GM12878 (cell line): ENCODE measurements at regions not wholly inside any gene's neighbourhood (a gene's known extent, or its start where the extent isn't known, plus 50 kb on each side); places are given as distances from the start of the nearest gene placed in this dataset.

ENCODE experiments used
- ATAC-seq: fragments of 200-7000 bp; cut with Tn5 transposase; 3 replicates; pipeline ENCODE4 v1.9.1; 2020; ENCODE audit warnings: mild to moderate bottlenecking, moderate library complexity
- BruUV-seq: library from RNA; stranded (reverse); fragments of 400-500 nt; replicated peaks from 2 replicates; lab custom pipeline; 2021; lab: Mats Ljungman, UMichigan
- CTCF ChIA-PET: fragments of 300-600 bp; sonication (Branson Sonifier 250); formaldehyde crosslinking; extraction: SDS; loops from one replicate; lab custom pipeline; 2021; ENCODE audit warnings: inconsistent platforms; lab: Yijun Ruan, JAX
- POLR2A ChIA-PET: fragments of 350-600 bp; formaldehyde crosslinking; extraction: SDS; loops from one replicate; lab custom pipeline; 2021; ENCODE audit warnings: inconsistent platforms; lab: Charles Lee
- RAD21 ChIA-PET: fragments of 300-600 bp; sonication (Branson Sonifier 250); formaldehyde crosslinking; loops from one replicate; lab custom pipeline; 2023; ENCODE audit warnings: antibody characterized with exemption; ENCODE audit not compliant: unreplicated experiment; lab: Charles Lee
- SMC1A ChIA-PET: fragments of 300-600 bp; sonication (Branson Sonifier 250); formaldehyde crosslinking; loops from one replicate; lab custom pipeline; 2023; ENCODE audit not compliant: unreplicated experiment, uncharacterized antibody; lab: Charles Lee
- DNase-seq: peaks from one replicate; pipeline ENCODE4 v3.0.0-alpha.2; 2011; ENCODE audit warnings: low read depth, low spot score
- FAIRE-seq: peaks from 3 replicates; lab custom pipeline; 2011; peaks lifted over from hg19 to GRCh38; lab: Jason Lieb, UNC
- H2AFZ ChIP-seq: 2 replicates; pipeline ENCODE4 v1.6.0; 2011; ENCODE audit warnings: low read depth, low read length, control low read depth; ENCODE audit not compliant: control insufficient read depth
- H3K27ac ChIP-seq: 2 replicates; pipeline ENCODE4 v1.5.1; 2011; ENCODE audit warnings: control low read depth; ENCODE audit not compliant: control insufficient read depth, insufficient read depth
- H3K27me3 ChIP-seq, 2 experiments: replicated peaks in 1 of 2; 2 replicates each; pipeline versions ENCODE4 v1.6.0 to v1.6.1; 2011; ENCODE audit warnings: low read length in 1 of 2; ENCODE audit not compliant: control insufficient read depth in 2 of 2, insufficient read depth in 2 of 2
- H3K36me3 ChIP-seq, 2 experiments: 2 replicates each; pipeline ENCODE4 v1.5.1; 2011; ENCODE audit warnings: low read length in 1 of 2; ENCODE audit not compliant: control insufficient read depth in 2 of 2, insufficient read depth in 2 of 2
- H3K4me1 ChIP-seq: 2 replicates; pipeline ENCODE4 v1.6.1; 2011; ENCODE audit warnings: mild to moderate bottlenecking, low read length, moderate library complexity, mixed read lengths; ENCODE audit not compliant: control insufficient read depth, insufficient read depth
- H3K4me2 ChIP-seq: 2 replicates; pipeline ENCODE4 v1.6.0; 2011; ENCODE audit warnings: control low read depth; ENCODE audit not compliant: control insufficient read depth, insufficient read depth
- H3K4me3 ChIP-seq: fragments of 200-600 bp; sonication (generic); 2 replicates; pipeline ENCODE4 v1.5.1; 2016
- H3K79me2 ChIP-seq: 2 replicates; pipeline ENCODE4 v1.6.0; 2011; ENCODE audit warnings: low read length; ENCODE audit not compliant: control insufficient read depth, insufficient read depth
- H3K9ac ChIP-seq: 2 replicates; pipeline ENCODE4 v1.8.0; 2011; ENCODE audit warnings: low read length, control low read depth, mixed read lengths; ENCODE audit not compliant: control insufficient read depth, insufficient read depth
- H3K9me3 ChIP-seq: replicated peaks from 3 replicates; pipeline ENCODE4 v1.5.1; 2011; ENCODE audit warnings: mild to moderate bottlenecking, low read length; ENCODE audit not compliant: control insufficient read depth, insufficient read depth
- H4K20me1 ChIP-seq: 2 replicates; pipeline ENCODE4 v1.6.0; 2011; ENCODE audit not compliant: control insufficient read depth, insufficient read depth
- BACH1 ChIP-seq: fragments of 450-650 bp; IDR thresholded peaks from 2 replicates; pipeline ENCODE4 v1.6.1; 2017; ENCODE audit warnings: mild to moderate bottlenecking, borderline replicate concordance
- BCL3 ChIP-seq: IDR thresholded peaks from 2 replicates; pipeline ENCODE4 v1.6.1; 2011; ENCODE audit warnings: borderline replicate concordance, low read depth, mild to moderate bottlenecking, moderate library complexity, low read length; ENCODE audit not compliant: insufficient read depth, poor library complexity, severe bottlenecking
- CTCF ChIP-seq, 3 experiments: IDR thresholded peaks in 2 of 3; conservative IDR thresholded peaks in 1 of 3; 2 replicates each; pipeline ENCODE4 v1.5.1; 2011; ENCODE audit warnings: low read depth in 3 of 3, low read length in 3 of 3, mild to moderate bottlenecking in 3 of 3, control low read depth in 2 of 3, moderate library complexity in 2 of 3, inconsistent platforms in 1 of 3, mixed read lengths in 1 of 3; ENCODE audit not compliant: control insufficient read depth in 2 of 3, insufficient read depth in 1 of 3; ENCODE audit errors: extremely low read depth in 1 of 3
- IRF5 ChIP-seq: fragments of 450-650 bp; IDR thresholded peaks from 2 replicates; pipeline ENCODE4 v1.6.1; 2017; ENCODE audit warnings: borderline replicate concordance
- MXI1 ChIP-seq: fragments of 150-350 bp; IDR thresholded peaks from 2 replicates; pipeline ENCODE4 v1.6.1; 2011; ENCODE audit warnings: low read depth, mild to moderate bottlenecking, inconsistent platforms, low read length, improper control_type of control experiment
- RAD21 ChIP-seq: IDR thresholded peaks from 2 replicates; pipeline ENCODE4 v1.6.1; 2011; ENCODE audit warnings: mild to moderate bottlenecking, low read depth, low read length, moderate library complexity; ENCODE audit not compliant: insufficient read depth
- RBBP5 ChIP-seq: fragments of 200-600 bp; sonication (generic); conservative IDR thresholded peaks from 2 replicates; pipeline ENCODE4 v1.6.1; 2016
- SREBF1 ChIP-seq: IDR thresholded peaks from 2 replicates; pipeline ENCODE4 v1.6.1; 2012; ENCODE audit warnings: mild to moderate bottlenecking, low read length
- WRNIP1 ChIP-seq: IDR thresholded peaks from 2 replicates; pipeline ENCODE4 v1.6.1; 2011; ENCODE audit warnings: low read depth, low read length, improper control_type of control experiment, borderline replicate concordance
- ZNF274 ChIP-seq: IDR thresholded peaks from one replicate; pipeline ENCODE4 v1.8.0; 2011; ENCODE audit not compliant: insufficient read length, insufficient read depth
- ZZZ3 ChIP-seq: IDR thresholded peaks from 2 replicates; pipeline ENCODE4 v1.6.1; 2011; ENCODE audit warnings: low read depth; ENCODE audit not compliant: control insufficient read depth, insufficient read length
- WGBS: methylation state at CpG from one replicate; pipeline ENCODE4 v1.1.6; 2016; ENCODE audit warnings: low lambda C conversion rate; ENCODE audit not compliant: insufficient replicate concordance, insufficient coverage; ENCODE audit errors: missing lambda C conversion rate; 5-methylcytosine and 5-hydroxymethylcytosine counted together
- in situ Hi-C: fragments of 300-500 bp; cut with MboI; formaldehyde crosslinking; loops from 9 replicates; pipeline ENCODE4 v1.14.3; 2018; ENCODE audit warnings: mixed read lengths
- intact Hi-C: fragments of 100-400 bp; cut with micrococcal nuclease; formaldehyde crosslinking; loops from one replicate; pipeline ENCODE4 v1.14.2; 2022; ENCODE audit not compliant: unreplicated experiment
- TF ChIP-seq, protein P1 (sequence below): IDR thresholded peaks from 2 replicates; pipeline ENCODE4 v1.6.1; 2011; ENCODE audit warnings: mild to moderate bottlenecking, low read depth, low read length, moderate library complexity; ENCODE audit not compliant: insufficient replicate concordance
- TF ChIP-seq, protein P2 (sequence below): fragments of 450-650 bp; IDR thresholded peaks from 2 replicates; pipeline ENCODE4 v1.6.1; 2016; ENCODE audit warnings: mild to moderate bottlenecking

DNA sequence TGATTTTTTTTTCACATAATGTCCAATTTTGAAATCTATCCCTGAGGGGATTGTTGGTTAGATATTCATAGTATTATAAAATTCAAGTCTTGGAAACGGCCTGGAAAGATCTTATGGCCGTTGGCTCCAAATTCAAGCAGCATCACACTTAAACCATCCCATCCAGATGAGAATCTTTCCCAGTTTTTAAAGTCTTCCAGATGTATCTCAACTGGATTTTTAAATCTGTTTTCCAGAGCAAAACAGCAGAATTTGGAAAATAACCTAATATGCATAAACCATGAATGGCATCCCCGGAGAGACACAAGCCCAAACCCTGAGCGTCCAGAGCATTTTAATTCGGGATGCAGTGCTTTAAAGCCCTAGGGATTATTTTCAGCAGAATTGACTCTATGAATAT lies 208.2 kb upstream of the PRKCQ start:
- in situ Hi-C loops, result no loop called here
- no TSS peak for BruUV-seq

More for the DNA sequence above, 208.2 kb upstream of the PRKCQ start:
- TF ChIP-seq IRF5 (no peak), ZZZ3 (no peak), MXI1 (no peak), CTCF (IDR thresholded peaks at IDR 0.05 in 2 of 3, conservative IDR thresholded peaks at IDR 0.05 in 1 of 3; ENCODE audit: control insufficient read depth in 2 of 3, extremely low read depth in 1 of 3, insufficient read depth in 1 of 3, low read depth in 3 of 3, low read length in 3 of 3) (no peak), WRNIP1 (no peak), ZNF274 (no peak), BACH1 (no peak), RAD21 (no peak), SREBF1 (no peak), RBBP5 (no peak), BCL3 (no peak)
- TF ChIP-seq, protein P1, sequence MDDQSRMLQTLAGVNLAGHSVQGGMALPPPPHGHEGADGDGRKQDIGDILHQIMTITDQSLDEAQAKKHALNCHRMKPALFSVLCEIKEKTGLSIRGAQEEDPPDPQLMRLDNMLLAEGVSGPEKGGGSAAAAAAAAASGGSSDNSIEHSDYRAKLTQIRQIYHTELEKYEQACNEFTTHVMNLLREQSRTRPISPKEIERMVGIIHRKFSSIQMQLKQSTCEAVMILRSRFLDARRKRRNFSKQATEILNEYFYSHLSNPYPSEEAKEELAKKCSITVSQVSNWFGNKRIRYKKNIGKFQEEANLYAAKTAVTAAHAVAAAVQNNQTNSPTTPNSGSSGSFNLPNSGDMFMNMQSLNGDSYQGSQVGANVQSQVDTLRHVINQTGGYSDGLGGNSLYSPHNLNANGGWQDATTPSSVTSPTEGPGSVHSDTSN, result no peak
- TF ChIP-seq, protein P2, sequence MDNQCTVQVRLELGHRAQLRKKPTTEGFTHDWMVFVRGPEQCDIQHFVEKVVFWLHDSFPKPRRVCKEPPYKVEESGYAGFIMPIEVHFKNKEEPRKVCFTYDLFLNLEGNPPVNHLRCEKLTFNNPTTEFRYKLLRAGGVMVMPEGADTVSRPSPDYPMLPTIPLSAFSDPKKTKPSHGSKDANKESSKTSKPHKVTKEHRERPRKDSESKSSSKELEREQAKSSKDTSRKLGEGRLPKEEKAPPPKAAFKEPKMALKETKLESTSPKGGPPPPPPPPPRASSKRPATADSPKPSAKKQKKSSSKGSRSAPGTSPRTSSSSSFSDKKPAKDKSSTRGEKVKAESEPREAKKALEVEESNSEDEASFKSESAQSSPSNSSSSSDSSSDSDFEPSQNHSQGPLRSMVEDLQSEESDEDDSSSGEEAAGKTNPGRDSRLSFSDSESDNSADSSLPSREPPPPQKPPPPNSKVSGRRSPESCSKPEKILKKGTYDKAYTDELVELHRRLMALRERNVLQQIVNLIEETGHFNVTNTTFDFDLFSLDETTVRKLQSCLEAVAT, result no peak
- no peaks in the 10 kb centered on the region for H4K20me1 ChIP-seq
- no peak overlapping the region for H3K4me2 ChIP-seq
- POLR2A ChIA-PET, result interaction anchor here (0.6 kb wide), 1 partner anchor 737 kb away, joined by 3 read pairs; no protein-coding TSS in a partner anchor
- H3K27ac ChIP-seq, result no peak overlapping the region
- no peak for DNase-seq
- H3K4me1 ChIP-seq, result no peaks in the 10 kb centered on the region
- no peaks in the 10 kb centered on the region for H3K36me3 ChIP-seq
- RAD21 ChIA-PET, result no interaction called here
- H3K4me3 ChIP-seq, result no peak overlapping the region
- H3K27me3 ChIP-seq, result no peaks in the 10 kb centered on the region
- no peaks in the 10 kb centered on the region for H3K79me2 ChIP-seq
- intact Hi-C loops, result no loop called here
- SMC1A ChIA-PET, result no interaction called here
- WGBS, result 29% methylated on average over 5 of the region's 5 CpGs
- ATAC-seq, result no peak
- H2AFZ ChIP-seq, result no peak overlapping the region
- no peak for FAIRE-seq
- H3K9me3 ChIP-seq, result no peaks in the 10 kb centered on the region
- no peak overlapping the region for H3K9ac ChIP-seq
- CTCF ChIA-PET, result no interaction called here
